GM12878 (cell line): ENCODE measurements at regions not wholly inside any gene's neighbourhood (a gene's known extent, or its start where the extent isn't known, plus 50 kb on each side); places are given as distances from the start of the nearest gene placed in this dataset.

Experiments
- ATAC-seq: fragments of 200-7000 bp; cut with Tn5 transposase; 3 replicates; pipeline ENCODE4 v1.9.1; 2020; ENCODE audit warnings: mild to moderate bottlenecking, moderate library complexity
- BruUV-seq: library from RNA; stranded (reverse); fragments of 400-500 nt; replicated peaks from 2 replicates; lab custom pipeline; 2021; lab: Mats Ljungman, UMichigan
- CTCF ChIA-PET: fragments of 300-600 bp; sonication (Branson Sonifier 250); formaldehyde crosslinking; extraction: SDS; loops from one replicate; lab custom pipeline; 2021; ENCODE audit warnings: inconsistent platforms; lab: Yijun Ruan, JAX
- POLR2A ChIA-PET: fragments of 350-600 bp; formaldehyde crosslinking; extraction: SDS; loops from one replicate; lab custom pipeline; 2021; ENCODE audit warnings: inconsistent platforms; lab: Charles Lee
- RAD21 ChIA-PET: fragments of 300-600 bp; sonication (Branson Sonifier 250); formaldehyde crosslinking; loops from one replicate; lab custom pipeline; 2023; ENCODE audit warnings: antibody characterized with exemption; ENCODE audit not compliant: unreplicated experiment; lab: Charles Lee
- SMC1A ChIA-PET: fragments of 300-600 bp; sonication (Branson Sonifier 250); formaldehyde crosslinking; loops from one replicate; lab custom pipeline; 2023; ENCODE audit not compliant: unreplicated experiment, uncharacterized antibody; lab: Charles Lee
- DNase-seq: peaks from one replicate; pipeline ENCODE4 v3.0.0-alpha.2; 2011; ENCODE audit warnings: low read depth, low spot score
- FAIRE-seq: peaks from 3 replicates; lab custom pipeline; 2011; peaks lifted over from hg19 to GRCh38; lab: Jason Lieb, UNC
- H2AFZ ChIP-seq: 2 replicates; pipeline ENCODE4 v1.6.0; 2011; ENCODE audit warnings: low read depth, low read length, control low read depth; ENCODE audit not compliant: control insufficient read depth
- H3K27ac ChIP-seq: 2 replicates; pipeline ENCODE4 v1.5.1; 2011; ENCODE audit warnings: control low read depth; ENCODE audit not compliant: control insufficient read depth, insufficient read depth
- H3K27me3 ChIP-seq, 2 experiments: replicated peaks in 1 of 2; 2 replicates each; pipeline versions ENCODE4 v1.6.0 to v1.6.1; 2011; ENCODE audit warnings: low read length in 1 of 2; ENCODE audit not compliant: control insufficient read depth in 2 of 2, insufficient read depth in 2 of 2
- H3K36me3 ChIP-seq, 2 experiments: 2 replicates each; pipeline ENCODE4 v1.5.1; 2011; ENCODE audit warnings: low read length in 1 of 2; ENCODE audit not compliant: control insufficient read depth in 2 of 2, insufficient read depth in 2 of 2
- H3K4me1 ChIP-seq: 2 replicates; pipeline ENCODE4 v1.6.1; 2011; ENCODE audit warnings: mild to moderate bottlenecking, low read length, moderate library complexity, mixed read lengths; ENCODE audit not compliant: control insufficient read depth, insufficient read depth
- H3K4me2 ChIP-seq: 2 replicates; pipeline ENCODE4 v1.6.0; 2011; ENCODE audit warnings: control low read depth; ENCODE audit not compliant: control insufficient read depth, insufficient read depth
- H3K4me3 ChIP-seq: fragments of 200-600 bp; sonication (generic); 2 replicates; pipeline ENCODE4 v1.5.1; 2016
- H3K79me2 ChIP-seq: 2 replicates; pipeline ENCODE4 v1.6.0; 2011; ENCODE audit warnings: low read length; ENCODE audit not compliant: control insufficient read depth, insufficient read depth
- H3K9ac ChIP-seq: 2 replicates; pipeline ENCODE4 v1.8.0; 2011; ENCODE audit warnings: low read length, control low read depth, mixed read lengths; ENCODE audit not compliant: control insufficient read depth, insufficient read depth
- H3K9me3 ChIP-seq: replicated peaks from 3 replicates; pipeline ENCODE4 v1.5.1; 2011; ENCODE audit warnings: mild to moderate bottlenecking, low read length; ENCODE audit not compliant: control insufficient read depth, insufficient read depth
- H4K20me1 ChIP-seq: 2 replicates; pipeline ENCODE4 v1.6.0; 2011; ENCODE audit not compliant: control insufficient read depth, insufficient read depth
- BACH1 ChIP-seq: fragments of 450-650 bp; IDR thresholded peaks from 2 replicates; pipeline ENCODE4 v1.6.1; 2017; ENCODE audit warnings: mild to moderate bottlenecking, borderline replicate concordance
- BCL3 ChIP-seq: IDR thresholded peaks from 2 replicates; pipeline ENCODE4 v1.6.1; 2011; ENCODE audit warnings: borderline replicate concordance, low read depth, mild to moderate bottlenecking, moderate library complexity, low read length; ENCODE audit not compliant: insufficient read depth, poor library complexity, severe bottlenecking
- DPF2 ChIP-seq: fragments of 450-650 bp; IDR thresholded peaks from 2 replicates; pipeline ENCODE4 v1.6.1; 2017; ENCODE audit warnings: mild to moderate bottlenecking
- ELK1 ChIP-seq: IDR thresholded peaks from 2 replicates; pipeline ENCODE4 v1.6.1; 2012; ENCODE audit warnings: low read depth, low read length, improper control_type of control experiment
- EP300 ChIP-seq, 2 experiments: fragments of 150-350 bp in 1 of 2; IDR thresholded peaks; 2 replicates each; pipeline ENCODE4 v1.6.1; 2011 to 2012; ENCODE audit warnings: low read depth in 2 of 2, low read length in 2 of 2, borderline replicate concordance in 1 of 2, improper control_type of control experiment in 1 of 2, inconsistent platforms in 1 of 2; ENCODE audit not compliant: control insufficient read depth in 1 of 2
- GATAD2B ChIP-seq: fragments of 450-650 bp; conservative IDR thresholded peaks from 2 replicates; pipeline ENCODE4 v1.6.1; 2017; ENCODE audit warnings: low read depth, mild to moderate bottlenecking, moderate library complexity
- IRF4 ChIP-seq: IDR thresholded peaks from 2 replicates; pipeline ENCODE4 v1.6.1; 2011; ENCODE audit warnings: low read depth, low read length
- KAT2A ChIP-seq: conservative IDR thresholded peaks from 2 replicates; pipeline ENCODE4 v1.6.1; 2011; ENCODE audit warnings: low read depth, low read length; ENCODE audit not compliant: control insufficient read depth
- KLF5 ChIP-seq: fragments of 450-650 bp; IDR thresholded peaks from 2 replicates; pipeline ENCODE4 v1.6.1; 2014; ENCODE audit warnings: mild to moderate bottlenecking; ENCODE audit not compliant: partially characterized antibody
- NBN ChIP-seq: fragments of 450-650 bp; IDR thresholded peaks from 2 replicates; pipeline ENCODE4 v1.6.1; 2016
- NFXL1 ChIP-seq: fragments of 450-650 bp; IDR thresholded peaks from 2 replicates; pipeline ENCODE4 v1.6.1; 2017; ENCODE audit warnings: antibody characterized with exemption, mild to moderate bottlenecking, borderline replicate concordance
- POLR2AphosphoS2 ChIP-seq: IDR thresholded peaks from 2 replicates; pipeline ENCODE4 v1.6.1; 2011; ENCODE audit warnings: low read depth, mild to moderate bottlenecking, low read length, improper control_type of control experiment, moderate library complexity
- RAD21 ChIP-seq: IDR thresholded peaks from 2 replicates; pipeline ENCODE4 v1.6.1; 2011; ENCODE audit warnings: mild to moderate bottlenecking, low read depth, low read length, moderate library complexity; ENCODE audit not compliant: insufficient read depth
- RUNX3 ChIP-seq: IDR thresholded peaks from 2 replicates; pipeline ENCODE4 v1.6.1; 2012; ENCODE audit warnings: low read length, inconsistent platforms
- SIN3A ChIP-seq: IDR thresholded peaks from 2 replicates; pipeline ENCODE4 v1.6.1; 2012; ENCODE audit warnings: low read depth, low read length, improper control_type of control experiment
- SMAD1 ChIP-seq: fragments of 450-650 bp; IDR thresholded peaks from 2 replicates; pipeline ENCODE4 v1.6.1; 2018; ENCODE audit warnings: mild to moderate bottlenecking, low read depth; ENCODE audit not compliant: partially characterized antibody
- SMC3 ChIP-seq: IDR thresholded peaks from 2 replicates; pipeline ENCODE4 v1.6.1; 2011; ENCODE audit warnings: low read length, improper control_type of control experiment, borderline replicate concordance
- TARDBP ChIP-seq: IDR thresholded peaks from 2 replicates; pipeline ENCODE4 v1.6.1; 2016; ENCODE audit warnings: borderline replicate concordance
- ZNF622 ChIP-seq: fragments of 450-650 bp; IDR thresholded peaks from 2 replicates; pipeline ENCODE4 v1.6.1; 2017; ENCODE audit warnings: mild to moderate bottlenecking, inconsistent platforms
- WGBS: methylation state at CpG from one replicate; pipeline ENCODE4 v1.1.6; 2016; ENCODE audit warnings: low lambda C conversion rate; ENCODE audit not compliant: insufficient replicate concordance, insufficient coverage; ENCODE audit errors: missing lambda C conversion rate; 5-methylcytosine and 5-hydroxymethylcytosine counted together
- in situ Hi-C: fragments of 300-500 bp; cut with MboI; formaldehyde crosslinking; loops from 9 replicates; pipeline ENCODE4 v1.14.3; 2018; ENCODE audit warnings: mixed read lengths
- intact Hi-C: fragments of 100-400 bp; cut with micrococcal nuclease; formaldehyde crosslinking; loops from one replicate; pipeline ENCODE4 v1.14.2; 2022; ENCODE audit not compliant: unreplicated experiment

- intact Hi-C loops, result no loop called here
- FAIRE-seq, result no peak
- POLR2A ChIA-PET, result no interaction called here
Measured at GRCh38 chr21:16323596-16323995, 593.8 kb downstream of the USP25 start.

More at GRCh38 chr21:16323596-16323995, 593.8 kb downstream of the USP25 start:
- Histone ChIP-seq H4K20me1 (no peaks in the 10 kb centered on the region), H3K4me3 (no peak overlapping the region), H3K4me2 (no peak overlapping the region), H3K27me3 (no peaks in the 10 kb centered on the region), H3K9ac (no peak overlapping the region), H3K9me3 (no peaks in the 10 kb centered on the region), H3K27ac (no peak overlapping the region), H2AFZ (no peak overlapping the region), H3K4me1 (no peaks in the 10 kb centered on the region), H3K36me3 (no peaks in the 10 kb centered on the region), H3K79me2 (no peaks in the 10 kb centered on the region)
- ChIA-PET RAD21 (no interaction called here), CTCF (no interaction called here), SMC1A (no interaction called here)
- no peak for ATAC-seq
- no peak for DNase-seq
- 0% methylated on average over 1 of the region's 1 CpG for WGBS
- in situ Hi-C loops, result no loop called here
- TF ChIP-seq RAD21 (no peak), NBN (no peak), BCL3 (no peak), POLR2AphosphoS2 (no peak), DPF2 (no peak), IRF4 (no peak), SMC3 (no peak), EP300 (IDR thresholded peaks at IDR 0.05; ENCODE audit: borderline replicate concordance in 1 of 2, control insufficient read depth in 1 of 2, low read depth in 2 of 2, low read length in 2 of 2) (no peak), NFXL1 (no peak), GATAD2B (no peak), RUNX3 (no peak), SMAD1 (no peak), ELK1 (no peak), BACH1 (no peak), KLF5 (no peak), ZNF622 (no peak), SIN3A (no peak), TARDBP (no peak), KAT2A (no peak)
- no TSS peak for BruUV-seq
